Dedifferentiated amniotic fluid mesenchymal stem cell (primary cell): ENCODE measurements at regions not wholly inside any gene's neighbourhood (a gene's known extent, or its start where the extent isn't known, plus 50 kb on each side); places are given as distances from the start of the nearest gene placed in this dataset.

Experiments
- DNase-seq: peaks from one replicate; pipeline ENCODE4 v3.0.0-alpha.2; 2016; ENCODE audit errors: extremely low spot score

- no peak for DNase-seq
Measured at GRCh38 chr7:134561-135256, 57.7 kb upstream of the FAM20C start.

- DNase-seq: no peak
Measured at GRCh38 chr7:135257-135653, 57.1 kb upstream of the FAM20C start.

GRCh38 chr7:135731-136645 is 56.4 kb upstream of the FAM20C start:
- DNase-seq: no peak

GRCh38 chr7:137094-137891 is 55.1 kb upstream of the FAM20C start:
- no peak for DNase-seq

GRCh38 chr7:139131-139530 is 53.2 kb upstream of the FAM20C start:
- no peak for DNase-seq

GRCh38 chr7:139561-140243 is 52.7 kb upstream of the FAM20C start:
- DNase-seq: no peak

- DNase-seq: no peak
Measured at GRCh38 chr7:140996-141395, 51.4 kb upstream of the FAM20C start.

- no peak for DNase-seq
Measured at GRCh38 chr7:142248-142941, 50.0 kb upstream of the FAM20C start.
